Left renal pelvis (tissue), 4 donors: ENCODE measurements at regions not wholly inside any gene's neighbourhood (a gene's known extent, or its start where the extent isn't known, plus 50 kb on each side); places are given as distances from the start of the nearest gene placed in this dataset.
"Not testable (repeated sequence)": the region's sequence is repeated elsewhere in the genome, so short reads cannot be mapped to it uniquely, and the experiment has no call there.

ENCODE experiments used
- DNase-seq, 4 donors: peaks; one replicate each; pipeline ENCODE4 v3.0.0-alpha.2; 2013; ENCODE audit warnings: low read depth in 4 of 4, low spot score in 3 of 4

GRCh38 chr12:34301251-34302130, 279.2 kb downstream of the ALG10 start:
- no peak for DNase-seq

- no peak for DNase-seq
These were observed 280.0 kb downstream of the ALG10 start for GRCh38 chr12:34302131-34302885.

GRCh38 chr12:34303091-34303870, 281.0 kb downstream of the ALG10 start:
- no peak for DNase-seq

DNA sequence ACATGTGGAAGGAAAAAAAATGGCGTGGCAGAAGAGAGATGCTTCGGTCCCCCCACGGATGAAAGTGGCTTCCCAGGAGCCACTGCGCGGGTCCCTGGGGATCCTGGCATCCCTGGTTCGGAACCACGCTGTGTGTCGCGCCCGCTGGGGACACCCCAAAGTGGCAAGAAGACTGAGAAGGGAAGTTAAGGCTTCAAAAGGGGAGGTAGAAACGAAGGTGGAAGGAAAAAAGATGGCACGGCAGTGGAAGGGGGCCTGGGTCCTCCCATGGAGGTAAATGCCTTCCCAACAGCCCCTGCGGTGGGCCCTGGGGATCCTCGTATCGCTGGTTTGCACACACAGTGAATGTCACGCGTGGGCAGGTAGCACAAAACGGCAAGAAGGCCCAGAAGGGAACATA, 281.7 kb downstream of the ALG10 start:
- DNase-seq, result no peak

DNA sequence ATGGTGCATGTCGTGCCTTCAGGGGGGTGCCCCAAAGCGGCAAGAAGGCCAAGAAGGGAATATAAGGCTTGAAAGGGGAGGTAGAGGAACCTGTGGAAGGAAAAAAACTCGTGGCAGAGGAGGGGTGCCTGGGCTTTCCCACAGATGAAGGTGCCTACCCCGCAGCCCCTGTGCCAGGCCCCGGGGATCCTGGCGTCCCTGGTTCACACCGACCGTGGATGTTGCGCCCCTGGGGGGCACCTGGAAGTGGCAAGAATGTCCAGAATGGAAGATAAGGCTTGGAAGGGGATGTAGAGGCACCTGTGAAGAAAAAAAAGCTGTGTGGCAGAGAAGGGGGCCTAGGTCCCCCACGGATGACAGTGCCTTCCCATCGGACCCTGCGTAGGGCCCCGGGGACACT, 282.2 kb downstream of the ALG10 start:
- DNase-seq, result no peak

DNA sequence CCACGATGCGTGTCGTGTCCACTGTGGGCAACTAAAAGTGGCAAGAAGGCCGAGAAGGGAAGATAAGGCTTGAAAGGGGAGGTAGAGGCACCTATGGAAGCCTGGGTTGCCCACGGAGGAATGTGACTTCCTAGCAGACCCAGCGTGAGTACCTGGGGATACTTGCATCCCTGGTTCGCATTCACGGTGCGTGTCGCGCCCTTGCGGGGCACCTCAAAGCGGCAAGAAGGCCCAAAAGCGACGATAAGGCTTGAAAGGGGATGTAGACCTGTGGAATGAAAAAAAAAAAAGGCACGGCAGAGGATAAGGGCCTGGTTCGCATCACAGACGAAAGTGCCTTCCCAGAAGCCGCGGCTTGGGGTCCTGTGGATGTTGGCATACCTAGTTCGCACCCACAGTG, 282.9 kb downstream of the ALG10 start:
- no peak for DNase-seq

GRCh38 chr12:34306133-34306830, 284.0 kb downstream of the ALG10 start:
- no peak for DNase-seq

DNA sequence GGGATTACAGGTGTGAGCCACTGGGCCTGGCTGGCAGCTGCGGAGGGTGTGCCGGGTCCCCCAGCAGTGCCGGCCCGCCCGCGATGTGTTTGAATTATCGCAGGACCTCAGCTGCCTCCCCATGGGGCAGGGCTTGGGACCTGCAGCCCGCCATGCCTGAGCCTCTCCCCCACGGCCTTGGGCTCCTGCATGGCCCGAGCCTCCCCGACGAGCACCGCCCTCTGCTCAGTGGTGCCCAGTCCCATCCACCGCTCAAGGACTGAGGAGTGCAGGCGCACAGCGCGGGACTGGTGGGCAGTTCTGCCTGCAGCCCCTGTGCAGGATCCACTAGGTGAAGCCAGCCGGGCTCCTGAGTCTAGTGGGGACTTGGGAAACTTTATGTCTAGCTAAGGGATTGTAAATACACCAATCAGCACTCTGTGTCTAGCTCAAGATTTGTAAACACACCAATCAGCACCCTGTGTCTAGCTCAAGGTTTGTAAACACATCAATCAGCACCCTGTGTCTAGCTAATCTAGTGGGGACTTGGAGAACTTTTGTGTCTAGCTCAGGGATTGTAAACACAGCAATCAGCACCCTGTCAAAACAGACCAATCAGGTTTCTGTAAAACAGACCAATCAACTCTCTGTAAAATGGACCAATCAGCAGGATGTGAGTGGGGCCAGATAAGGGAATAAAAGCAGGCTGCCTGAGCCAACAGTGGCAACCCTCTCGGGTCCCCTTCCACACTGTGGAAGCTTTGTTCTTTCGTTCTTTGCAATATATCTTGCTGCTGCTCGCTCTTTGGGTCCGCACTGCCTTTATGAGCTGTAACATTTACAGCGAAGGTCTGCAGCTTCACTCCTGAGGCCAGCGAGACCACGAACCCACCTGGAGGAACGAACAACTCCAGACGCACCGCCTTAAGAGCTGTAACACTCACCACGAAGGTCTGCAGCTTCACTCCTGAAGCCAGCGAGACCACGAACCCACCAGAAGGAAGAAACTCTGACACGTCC, 287.8 kb downstream of the ALG10 start:
- DNase-seq, result not testable (repeated sequence)

- no peak for DNase-seq
These were observed 289.0 kb downstream of the ALG10 start for GRCh38 chr12:34311337-34311736.

DNA sequence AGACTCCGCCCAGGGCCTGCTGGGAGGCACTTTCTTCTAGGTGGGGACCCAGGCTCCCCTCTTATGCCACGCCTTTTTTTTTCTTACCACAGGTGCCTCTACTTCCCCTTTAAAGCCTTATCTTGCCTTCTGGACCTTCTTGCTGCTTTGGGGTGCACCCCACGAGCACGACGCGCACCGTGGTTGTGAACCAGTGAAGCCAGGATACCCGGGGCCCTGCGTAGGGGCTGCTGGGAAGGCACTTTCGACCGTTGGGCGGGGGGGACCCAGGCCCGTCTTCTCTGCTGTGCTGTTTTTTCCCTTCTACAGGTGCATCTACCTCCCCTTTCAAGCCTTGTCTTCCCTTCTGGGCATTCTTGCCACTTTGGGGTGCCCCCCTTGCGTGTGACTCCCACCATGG, 305.4 kb downstream of the ALG10 start:
- DNase-seq, result no peak

- DNase-seq, result no peak
These were observed 311.0 kb downstream of the ALG10 start for GRCh38 chr12:34333337-34333736.

GRCh38 chr12:34334538-34334937, 312.2 kb downstream of the ALG10 start:
- DNase-seq, result no peak

GRCh38 chr12:34334953-34335743, 312.9 kb downstream of the ALG10 start:
- DNase-seq, result no peak

DNA sequence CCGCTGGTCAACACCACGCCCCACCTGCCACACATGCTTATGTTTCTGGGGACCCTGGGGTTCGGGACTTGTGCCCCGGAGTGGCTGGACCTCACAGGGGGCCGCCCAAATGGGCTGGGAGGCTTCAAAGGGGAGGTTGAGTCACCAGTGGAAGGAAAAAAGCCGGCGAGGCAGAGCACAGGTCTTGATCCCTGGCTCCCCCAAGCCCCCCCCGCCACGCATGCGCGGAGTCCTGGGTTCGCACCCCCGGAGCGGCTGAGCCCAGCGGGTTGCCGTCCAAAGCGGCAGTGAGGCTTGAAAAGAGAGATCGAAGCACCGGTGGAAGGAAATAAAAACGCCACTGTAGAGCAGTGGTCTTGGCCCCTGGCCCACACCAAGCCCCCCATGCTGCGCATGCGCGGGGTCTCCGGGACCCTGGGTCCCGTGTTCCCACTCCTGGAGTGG, 313.5 kb downstream of the ALG10 start:
- no peak for DNase-seq

- no peak for DNase-seq
These were observed 314.5 kb downstream of the ALG10 start for GRCh38 chr12:34336619-34337465.

- DNase-seq, result no peak
These were observed 316.5 kb downstream of the ALG10 start for GRCh38 chr12:34338751-34339150.

- no peak for DNase-seq
These were observed 317.6 kb downstream of the ALG10 start for GRCh38 chr12:34339922-34340321.
